H1 (cell line): ENCODE measurements at regions not wholly inside any gene's neighbourhood (a gene's known extent, or its start where the extent isn't known, plus 50 kb on each side); places are given as distances from the start of the nearest gene placed in this dataset.

Source experiments
- CTCF ChIA-PET: fragments of 300-600 bp; sonication (Branson Sonifier 250); formaldehyde crosslinking; loops from one replicate; lab custom pipeline; 2021; ENCODE audit not compliant: partially characterized antibody; lab: Charles Lee
- POLR2A ChIA-PET: fragments of 300-600 bp; sonication (Branson Sonifier 250); formaldehyde crosslinking; loops from one replicate; lab custom pipeline; 2021; ENCODE audit warnings: inconsistent platforms; ENCODE audit not compliant: partially characterized antibody; lab: Charles Lee
- DNase-seq, 2 experiments: peaks; one replicate each; pipeline versions ENCODE4 v3.0.0 to v3.0.0-alpha.2; 2010 to 2022; ENCODE audit warnings: low spot score in 2 of 2, low read depth in 1 of 2, mixed read lengths in 1 of 2
- FAIRE-seq: peaks from 2 replicates; lab custom pipeline; 2011; peaks lifted over from hg19 to GRCh38; lab: Jason Lieb, UNC
- H2AFZ ChIP-seq: 2 replicates; pipeline ENCODE4 v1.8.1; 2012; ENCODE audit warnings: low read length, inconsistent platforms
- H2AK5ac ChIP-seq: 2 replicates; pipeline ENCODE4 v1.6.1; 2013; ENCODE audit warnings: low read depth, low read length
- H2BK120ac ChIP-seq: replicated peaks from 2 replicates; pipeline ENCODE3; 2013; ENCODE audit warnings: low read depth, low read length, inconsistent platforms
- H2BK12ac ChIP-seq: 2 replicates; pipeline ENCODE4 v1.6.1; 2013; ENCODE audit warnings: low read depth, low read length
- H2BK15ac ChIP-seq: 2 replicates; pipeline ENCODE4 v1.6.1; 2013; ENCODE audit warnings: low read length
- H2BK20ac ChIP-seq: 2 replicates; pipeline ENCODE4 v1.6.1; 2013; ENCODE audit warnings: low read length
- H2BK5ac ChIP-seq: 2 replicates; pipeline ENCODE4 v1.6.1; 2013; ENCODE audit warnings: low read depth, low read length
- H3K14ac ChIP-seq: 2 replicates; pipeline ENCODE4 v1.6.1; 2013; ENCODE audit warnings: inconsistent platforms; ENCODE audit not compliant: insufficient read length
- H3K18ac ChIP-seq: 2 replicates; pipeline ENCODE4 v1.6.1; 2013; ENCODE audit warnings: low read length; ENCODE audit errors: extremely low read depth
- H3K23ac ChIP-seq: 2 replicates; pipeline ENCODE4 v1.6.1; 2013; ENCODE audit warnings: inconsistent platforms; ENCODE audit not compliant: insufficient read length
- H3K23me2 ChIP-seq: 2 replicates; pipeline ENCODE4 v1.6.1; 2013; ENCODE audit warnings: low read depth, low read length
- H3K27ac ChIP-seq: 2 replicates; pipeline ENCODE4 v1.6.1; 2011; ENCODE audit warnings: low read depth, low read length, inconsistent platforms
- H3K27me3 ChIP-seq, 4 experiments: replicated peaks in 1 of 4; 1 replicate in 1 of 4; 2 replicates in 3 of 4; pipeline versions ENCODE4 v1.6.1 to v1.8.1; 2011 to 2013; ENCODE audit warnings: low read length in 3 of 4, mild to moderate bottlenecking in 3 of 4, inconsistent platforms in 2 of 4, mixed read lengths in 2 of 4, moderate library complexity in 1 of 4; ENCODE audit not compliant: control insufficient read depth in 3 of 4, insufficient read depth in 3 of 4; ENCODE audit errors: extremely low read depth in 1 of 4
- H3K36me3 ChIP-seq, 4 experiments: 2 replicates each; pipeline versions ENCODE4 v1.6.1 to v1.8.1; 2011 to 2013; ENCODE audit warnings: mild to moderate bottlenecking in 4 of 4, low read length in 3 of 4, moderate library complexity in 2 of 4, control low read depth in 1 of 4, inconsistent platforms in 1 of 4; ENCODE audit not compliant: insufficient read depth in 4 of 4, control insufficient read depth in 2 of 4
- H3K4ac ChIP-seq: replicated peaks from 2 replicates; pipeline ENCODE3; 2013; ENCODE audit warnings: low read length, low read depth, mixed read lengths, inconsistent platforms; ENCODE audit not compliant: insufficient read length
- H3K4me1 ChIP-seq, 4 experiments: replicated peaks in 1 of 4; 1 replicate in 1 of 4; 2 replicates in 3 of 4; pipeline versions ENCODE4 v1.6.1 to v1.8.1; 2011 to 2013; ENCODE audit warnings: low read length in 3 of 4, inconsistent platforms in 2 of 4, mixed read lengths in 1 of 4; ENCODE audit not compliant: insufficient read depth in 4 of 4, control insufficient read depth in 3 of 4
- H3K4me2 ChIP-seq, 2 experiments: 2 replicates each; pipeline versions ENCODE4 v1.6.1 to v1.8.1; 2011 to 2013; ENCODE audit warnings: low read depth in 2 of 2, low read length in 2 of 2, control low read depth in 1 of 2, inconsistent platforms in 1 of 2, mild to moderate bottlenecking in 1 of 2; ENCODE audit not compliant: insufficient read depth in 1 of 2
- H3K4me3 ChIP-seq, 4 experiments: fragments of 200-600, 300-600 bp in 1 of 4; sonication (generic), shearing (Covaris generic), sonication (Bioruptor Twin) in 1 of 4; 2 replicates each; pipeline versions ENCODE4 v1.5.1 to v1.8.1; 2011 to 2016; ENCODE audit warnings: low read length in 4 of 4, low read depth in 3 of 4, control low read depth in 2 of 4, inconsistent platforms in 2 of 4, mild to moderate bottlenecking in 2 of 4, mixed read lengths in 1 of 4, moderate library complexity in 1 of 4; ENCODE audit not compliant: insufficient read depth in 2 of 4; ENCODE audit errors: extremely low read depth in 1 of 4
- H3K56ac ChIP-seq: replicated peaks from 2 replicates; pipeline ENCODE3; 2013; ENCODE audit warnings: low read depth, mild to moderate bottlenecking, mixed read lengths, low read length, inconsistent platforms; ENCODE audit not compliant: insufficient read length
- H3K79me1 ChIP-seq: 2 replicates; pipeline ENCODE4 v1.6.1; 2013; ENCODE audit warnings: low read depth, low read length, control low read depth
- H3K79me2 ChIP-seq, 2 experiments: 2 replicates each; pipeline versions ENCODE4 v1.6.1 to v1.8.1; 2012 to 2013; ENCODE audit warnings: low read length in 2 of 2, mild to moderate bottlenecking in 2 of 2, inconsistent platforms in 1 of 2; ENCODE audit not compliant: insufficient read depth in 2 of 2, control insufficient read depth in 1 of 2
- H3K9ac ChIP-seq, 4 experiments: replicated peaks in 1 of 4; 1 replicate in 1 of 4; 2 replicates in 3 of 4; pipeline versions ENCODE4 v1.6.1 to v1.8.1; 2011 to 2013; ENCODE audit warnings: low read depth in 3 of 4, low read length in 3 of 4, control low read depth in 2 of 4, mild to moderate bottlenecking in 2 of 4, moderate library complexity in 2 of 4, inconsistent platforms in 1 of 4; ENCODE audit errors: extremely low read depth in 1 of 4
- H3K9me3 ChIP-seq, 2 experiments: 2 replicates each; pipeline versions ENCODE4 v1.6.1 to v1.8.1; 2012 to 2013; ENCODE audit warnings: mild to moderate bottlenecking in 2 of 2, moderate library complexity in 2 of 2, control low read depth in 1 of 2, inconsistent platforms in 1 of 2, low read depth in 1 of 2, low read length in 1 of 2, mixed read lengths in 1 of 2; ENCODE audit not compliant: insufficient read depth in 2 of 2
- H4K20me1 ChIP-seq, 2 experiments: replicated peaks in 1 of 2; 2 replicates each; pipeline versions ENCODE3 to v1.8.1; 2011 to 2013; ENCODE audit warnings: inconsistent platforms in 2 of 2, low read length in 2 of 2, mild to moderate bottlenecking in 1 of 2; ENCODE audit not compliant: insufficient read depth in 2 of 2, control insufficient read depth in 1 of 2
- H4K5ac ChIP-seq: 2 replicates; pipeline ENCODE4 v1.6.1; 2013; ENCODE audit warnings: low read length, low read depth, mixed read lengths, inconsistent platforms; ENCODE audit not compliant: insufficient read length
- H4K8ac ChIP-seq: 2 replicates; pipeline ENCODE4 v1.8.0; 2013; ENCODE audit warnings: mild to moderate bottlenecking, moderate library complexity, low read length, inconsistent platforms; ENCODE audit not compliant: insufficient read depth; ENCODE audit errors: extremely low read depth
- H4K91ac ChIP-seq: replicated peaks from 2 replicates; pipeline ENCODE3; 2013; ENCODE audit warnings: low read length, mixed read lengths, inconsistent platforms; ENCODE audit not compliant: insufficient read length
- EGR1 ChIP-seq: IDR thresholded peaks from 2 replicates; pipeline ENCODE4 v1.6.1; 2011; ENCODE audit warnings: low read depth, low read length, borderline replicate concordance
- HDAC2 ChIP-seq, 2 experiments: fragments of 300-600 bp in 1 of 2; sonication (generic) in 1 of 2; IDR thresholded peaks; 2 replicates each; pipeline ENCODE4 v1.6.1; 2011 to 2012; ENCODE audit warnings: low read depth in 2 of 2, low read length in 2 of 2, mild to moderate bottlenecking in 2 of 2, moderate library complexity in 2 of 2, borderline replicate concordance in 1 of 2, inconsistent platforms in 1 of 2
- JUN ChIP-seq: IDR thresholded peaks from 2 replicates; pipeline ENCODE4 v1.6.1; 2011; ENCODE audit warnings: low read depth, mild to moderate bottlenecking, improper control_type of control experiment, low read length
- KDM5A ChIP-seq: fragments of 200-600 bp; IDR thresholded peaks from 2 replicates; pipeline ENCODE4 v1.7.1; 2012; ENCODE audit warnings: mild to moderate bottlenecking, low read length, inconsistent platforms, mixed read lengths
- SP1 ChIP-seq: IDR thresholded peaks from 2 replicates; pipeline ENCODE4 v1.6.1; 2011; ENCODE audit warnings: low read depth, low read length
- SP2 ChIP-seq: IDR thresholded peaks from 2 replicates; pipeline ENCODE4 v1.6.1; 2012; ENCODE audit warnings: mild to moderate bottlenecking, low read length, inconsistent platforms
- SP4 ChIP-seq: IDR thresholded peaks from 2 replicates; pipeline ENCODE4 v1.6.1; 2012; ENCODE audit warnings: low read length, inconsistent platforms
- SRF ChIP-seq: IDR thresholded peaks from 2 replicates; pipeline ENCODE4 v1.6.1; 2011; ENCODE audit warnings: mild to moderate bottlenecking, low read depth, low read length, moderate library complexity
- TCF12 ChIP-seq: IDR thresholded peaks from 2 replicates; pipeline ENCODE4 v1.6.1; 2011; ENCODE audit warnings: low read depth, mild to moderate bottlenecking, low read length
- ZNF274 ChIP-seq: IDR thresholded peaks from 2 replicates; pipeline ENCODE4 v1.7.0; 2012; ENCODE audit warnings: low read length, borderline replicate concordance; ENCODE audit errors: extremely low read depth
- WGBS, 2 experiments: shearing (Covaris generic) in 1 of 2; methylation state at CpG; one replicate each; pipeline versions ENCODE4 v1.1.6 to v1.1.7; 2013 to 2015; ENCODE audit warnings: low lambda C conversion rate in 2 of 2, mixed read lengths in 2 of 2, inconsistent platforms in 1 of 2, low coverage in 1 of 2, missing lambda C conversion rate in 1 of 2; ENCODE audit not compliant: insufficient replicate concordance in 2 of 2, insufficient coverage in 1 of 2, insufficient read length in 1 of 2; ENCODE audit errors: extremely low coverage in 1 of 2, missing lambda C conversion rate in 1 of 2; 5-methylcytosine and 5-hydroxymethylcytosine counted together

- POLR2A ChIA-PET, result no interaction called here
- H4K91ac ChIP-seq, result no peak overlapping the region
- CTCF ChIA-PET, result no interaction called here
- TF ChIP-seq ZNF274 (no peak), JUN (no peak), SP2 (no peak), HDAC2 (IDR thresholded peaks at IDR 0.05; ENCODE audit: borderline replicate concordance in 1 of 2, low read depth in 2 of 2, low read length in 2 of 2) (no peak), SP1 (no peak), TCF12 (no peak), KDM5A (no peak), EGR1 (no peak), SRF (no peak), SP4 (no peak)
- H3K79me2 ChIP-seq, result no peaks in the 10 kb centered on the region
- DNase-seq (no peak), FAIRE-seq (no peak)
- peaks cover 0 to 3% of the 10 kb centered on the region in 2 experiments; a peak in 3 of 4 replicates for H3K9me3 ChIP-seq
- no peaks in the 10 kb centered on the region for H3K36me3 ChIP-seq
- H3K4me2 ChIP-seq, result no peak overlapping the region
- no peak overlapping the region for H3K23ac ChIP-seq
- no peak overlapping the region for H2BK12ac ChIP-seq
- no peaks in the 10 kb centered on the region for H3K4me1 ChIP-seq
- H3K27ac ChIP-seq, result no peak overlapping the region
- H3K79me1 ChIP-seq, result no peaks in the 10 kb centered on the region
- no peak overlapping the region for H2AK5ac ChIP-seq
- H2BK15ac ChIP-seq, result no peak overlapping the region
- no peaks in the 10 kb centered on the region for H4K20me1 ChIP-seq
- no peak overlapping the region for H3K18ac ChIP-seq
- no peak overlapping the region for H2AFZ ChIP-seq
- H2BK20ac ChIP-seq, result no peak overlapping the region
- no peaks in the 10 kb centered on the region for H3K27me3 ChIP-seq
- H3K14ac ChIP-seq, result no peak overlapping the region
- no peak overlapping the region for H3K56ac ChIP-seq
- no peak overlapping the region for H3K4ac ChIP-seq
- WGBS, 2 experiments, result 95% methylated on average over 1 of the region's 1 CpG; no CpG with 5 or more reads in 1 of the 2 experiments
- no peak overlapping the region for H3K9ac ChIP-seq
- H3K4me3 ChIP-seq, result no peak overlapping the region
- H4K8ac ChIP-seq, result no peak overlapping the region
- no peak overlapping the region for H4K5ac ChIP-seq
- no peak overlapping the region for H2BK120ac ChIP-seq
- H3K23me2 ChIP-seq, result no peaks in the 10 kb centered on the region
- H2BK5ac ChIP-seq, result no peak overlapping the region
These were observed 206.9 kb downstream of the LMO4 start for GRCh38 chr1:87535551-87535950.
